SKM-1 (cell line): ENCODE measurements at regions not wholly inside any gene's neighbourhood (a gene's known extent, or its start where the extent isn't known, plus 50 kb on each side); places are given as distances from the start of the nearest gene placed in this dataset.

ENCODE experiments used
- DNase-seq: peaks from one replicate; lab custom pipeline; 2025; ENCODE audit not compliant: unreplicated experiment; lab: John Stamatoyannopoulos, UW

- DNase-seq: no peak
These were observed 603.4 kb upstream of the AUTS2 start for GRCh38 chr7:68994841-68995240.

DNA sequence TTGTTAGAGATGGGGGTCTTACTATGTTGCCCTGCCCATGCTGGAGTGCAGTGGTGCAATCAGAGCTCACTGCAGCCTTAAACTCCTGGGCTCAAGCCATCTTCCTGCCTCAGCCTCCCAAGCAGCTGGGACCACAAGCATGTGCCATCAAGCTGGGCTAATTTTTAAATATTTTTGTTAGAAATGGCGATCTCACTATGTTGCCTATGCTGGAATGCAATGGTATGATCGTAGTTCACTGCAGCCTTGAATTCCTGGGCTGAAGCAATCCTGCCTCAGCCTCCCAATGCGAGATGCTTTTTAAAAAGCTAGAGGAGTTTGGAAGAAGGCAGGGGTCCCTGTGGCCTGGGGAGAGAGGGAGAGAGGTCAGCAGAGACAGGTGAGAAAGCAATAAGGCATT lies 600.1 kb upstream of the AUTS2 start:
- no peak for DNase-seq

- DNase-seq: no peak
These were observed 595.9 kb upstream of the AUTS2 start for GRCh38 chr7:69002416-69002815.

DNA sequence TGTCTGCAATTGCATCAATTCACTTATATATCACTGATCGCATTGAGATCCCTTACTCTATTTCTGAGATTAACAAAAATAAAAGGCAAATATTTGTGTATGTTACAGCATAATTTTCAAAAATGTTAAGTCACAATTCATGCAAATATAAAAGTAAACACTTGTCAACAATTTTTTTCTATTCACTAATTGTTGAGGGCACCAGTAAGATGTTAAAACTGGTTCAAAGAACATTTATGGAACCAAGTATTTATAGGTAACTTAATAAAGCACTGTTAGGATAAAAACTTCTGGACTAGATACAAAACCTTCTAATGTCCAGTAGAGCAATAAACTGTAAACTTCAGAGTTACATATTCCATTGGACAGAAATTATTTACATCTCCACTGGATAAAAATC lies 586.1 kb upstream of the AUTS2 start:
- DNase-seq: no peak

DNA sequence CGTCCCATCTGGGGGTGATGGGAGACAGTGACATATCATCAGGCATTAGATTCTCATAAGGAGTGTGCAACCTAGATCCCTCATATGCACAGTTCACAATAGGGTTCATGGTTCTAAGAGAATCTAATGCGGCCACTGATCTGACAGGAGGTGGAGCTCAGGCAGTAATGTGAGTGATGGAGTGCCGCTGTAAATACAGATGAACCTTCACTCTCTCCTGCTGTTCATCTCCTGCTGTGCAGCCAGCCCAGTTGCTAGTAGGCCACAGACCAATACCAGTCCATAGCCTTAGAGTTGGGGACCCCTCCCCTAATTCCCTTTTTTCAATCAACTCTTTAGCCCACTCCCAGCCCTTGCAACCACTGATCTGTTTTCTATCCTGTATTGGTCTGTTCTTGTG lies 581.1 kb upstream of the AUTS2 start:
- no peak for DNase-seq

DNA sequence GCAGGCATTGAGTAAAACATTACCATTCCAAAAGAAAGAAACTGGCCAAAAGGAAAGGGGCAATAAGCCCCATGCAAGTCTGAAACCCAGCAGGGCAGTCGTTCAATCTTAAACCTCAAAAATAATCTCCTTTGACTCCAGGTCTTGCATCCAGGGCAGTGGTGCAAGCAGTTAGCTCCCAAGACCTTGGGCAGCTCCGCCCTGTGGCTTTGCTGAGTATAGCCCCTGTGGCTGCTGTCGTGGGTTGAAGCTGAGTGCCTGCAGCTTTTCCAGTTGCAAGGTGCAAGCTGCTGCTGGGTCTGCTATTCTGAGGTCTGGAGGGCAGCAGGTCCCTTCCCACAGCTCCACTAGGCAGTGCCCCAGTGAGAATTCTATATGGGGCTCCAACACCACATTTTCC lies 580.1 kb upstream of the AUTS2 start:
- no peak for DNase-seq

DNA sequence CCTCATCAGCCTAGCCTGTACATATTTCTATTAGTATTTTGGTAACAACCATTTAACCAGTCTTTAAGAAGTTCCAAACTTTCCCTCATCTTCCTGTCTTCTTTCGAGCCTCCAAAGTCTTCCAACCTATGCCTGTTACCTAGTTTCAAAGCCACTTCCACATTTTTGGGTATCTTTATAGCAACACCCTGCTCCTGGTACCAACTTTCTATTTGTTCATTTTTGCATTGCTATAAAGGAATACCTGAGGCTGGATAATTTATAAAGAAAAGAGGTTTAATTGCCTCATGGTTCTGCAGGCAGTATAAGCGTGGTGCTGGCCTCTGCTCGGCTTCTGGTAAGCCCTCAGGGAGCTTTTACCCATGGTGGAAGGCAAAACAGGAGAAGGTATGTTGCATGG lies 578.8 kb upstream of the AUTS2 start:
- no peak for DNase-seq

DNA sequence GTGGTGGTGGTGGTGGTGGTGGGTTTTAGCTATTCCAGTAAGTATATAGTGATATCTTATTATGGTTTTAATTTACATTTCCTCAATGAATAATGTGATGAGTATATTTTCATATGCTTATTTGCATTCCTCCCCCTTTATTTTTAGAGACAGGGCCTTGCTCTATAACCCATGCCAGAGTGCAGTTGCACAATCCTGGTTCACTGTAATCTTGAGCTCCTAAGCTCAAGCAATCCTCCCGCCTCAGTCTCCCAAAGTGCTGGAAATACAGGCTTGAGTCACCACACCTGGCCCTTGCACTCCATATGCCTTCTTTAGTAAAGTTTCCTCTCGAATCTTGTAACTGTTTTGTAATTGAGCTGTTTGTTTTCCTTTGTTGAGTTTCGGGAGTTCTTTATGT lies 577.7 kb upstream of the AUTS2 start:
- no peak for DNase-seq

DNA sequence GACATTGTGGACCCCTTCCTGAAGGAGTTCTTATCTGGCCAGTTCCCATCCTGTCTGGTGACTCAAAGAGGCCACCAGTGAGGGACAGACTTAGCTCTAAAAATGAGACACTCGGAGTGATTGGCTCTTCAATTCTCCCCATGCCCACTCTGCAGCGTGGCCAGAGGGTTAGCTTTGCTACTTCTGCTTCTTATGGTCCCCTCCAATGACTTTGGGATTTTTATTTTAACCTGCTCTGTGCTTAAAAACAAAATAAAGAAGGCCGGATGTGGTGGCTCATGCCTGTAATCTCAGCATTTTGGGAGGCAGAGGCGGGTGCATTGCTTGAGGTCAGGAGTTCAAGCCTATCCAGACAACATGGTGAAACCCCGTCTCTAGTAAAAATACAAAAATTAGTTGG lies 573.0 kb upstream of the AUTS2 start:
- DNase-seq: no peak

DNA sequence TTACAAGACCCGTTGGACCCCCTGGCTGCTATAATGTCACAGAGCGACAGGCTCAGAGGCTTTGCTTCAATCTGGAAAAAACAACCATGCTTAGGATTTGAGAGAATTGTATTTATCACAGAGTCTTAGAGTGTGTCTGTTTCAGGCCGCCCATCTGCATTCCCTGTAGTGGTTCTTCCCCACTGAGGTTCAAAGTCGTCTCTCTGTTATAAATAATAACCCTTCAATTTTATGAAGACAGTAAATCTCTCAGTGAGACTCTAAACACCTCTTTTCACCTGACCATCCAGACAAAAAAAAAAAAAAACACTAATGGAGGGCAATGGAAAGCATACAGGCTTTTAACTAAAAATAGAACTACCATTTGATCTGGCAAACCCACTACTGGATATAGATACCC lies 565.4 kb upstream of the AUTS2 start:
- no peak for DNase-seq

- DNase-seq: no peak
These were observed 562.4 kb upstream of the AUTS2 start for GRCh38 chr7:69035826-69036225.

- DNase-seq: no peak
These were observed 562.0 kb upstream of the AUTS2 start for GRCh38 chr7:69036301-69036700.

GRCh38 chr7:69038915-69039314 lies 559.4 kb upstream of the AUTS2 start:
- DNase-seq: no peak

DNA sequence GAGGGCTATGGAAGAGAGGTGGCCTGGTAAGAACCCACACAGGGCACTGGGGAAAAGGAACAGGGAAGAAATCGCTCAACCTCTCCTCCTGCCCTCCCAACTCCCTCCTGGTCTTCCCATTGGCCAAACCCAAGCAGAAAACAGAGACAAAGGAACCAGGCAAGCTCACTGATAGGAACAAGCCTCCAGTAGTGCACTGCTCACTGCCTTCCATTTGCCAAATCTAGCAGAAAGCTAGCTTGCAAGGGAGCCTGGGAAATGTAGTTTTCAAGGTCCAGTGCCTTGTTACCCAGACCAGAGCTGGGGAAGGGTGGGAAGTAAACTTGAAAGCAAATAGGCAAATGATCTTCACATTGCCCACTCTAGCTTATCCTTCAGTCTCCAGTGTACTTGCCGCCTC lies 556.1 kb upstream of the AUTS2 start:
- DNase-seq: no peak

DNA sequence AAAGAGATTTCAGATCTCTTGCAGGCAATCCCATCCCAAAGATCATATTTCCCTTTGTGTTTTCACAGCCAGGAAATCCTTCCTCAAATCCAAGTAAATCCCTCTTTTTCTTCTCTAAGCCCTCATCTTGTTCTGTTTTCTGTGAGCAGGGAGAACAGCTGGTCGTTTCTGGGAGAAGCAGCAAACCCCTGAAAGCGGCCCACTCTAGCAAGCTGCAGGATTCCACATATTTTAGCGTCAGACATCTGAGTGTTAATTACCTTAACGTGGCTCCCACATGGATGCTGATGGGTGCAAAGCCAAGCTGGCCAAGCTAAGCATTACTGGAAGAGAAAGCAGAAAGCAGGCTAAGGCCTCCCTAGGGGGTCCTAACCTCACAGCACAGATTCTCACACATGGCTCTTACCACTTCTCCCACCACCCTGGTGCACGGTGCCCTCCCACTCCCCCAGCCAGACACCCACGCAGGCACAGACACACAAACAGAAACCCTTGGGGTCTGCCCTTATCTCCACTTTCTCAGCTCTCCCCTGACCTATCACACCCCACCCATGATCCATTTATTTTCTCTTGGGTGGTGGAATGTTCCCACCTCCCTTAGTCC lies 551.0 kb upstream of the AUTS2 start:
- DNase-seq: no peak

- no peak for DNase-seq
These were observed 548.9 kb upstream of the AUTS2 start for GRCh38 chr7:69049326-69049725.

DNA sequence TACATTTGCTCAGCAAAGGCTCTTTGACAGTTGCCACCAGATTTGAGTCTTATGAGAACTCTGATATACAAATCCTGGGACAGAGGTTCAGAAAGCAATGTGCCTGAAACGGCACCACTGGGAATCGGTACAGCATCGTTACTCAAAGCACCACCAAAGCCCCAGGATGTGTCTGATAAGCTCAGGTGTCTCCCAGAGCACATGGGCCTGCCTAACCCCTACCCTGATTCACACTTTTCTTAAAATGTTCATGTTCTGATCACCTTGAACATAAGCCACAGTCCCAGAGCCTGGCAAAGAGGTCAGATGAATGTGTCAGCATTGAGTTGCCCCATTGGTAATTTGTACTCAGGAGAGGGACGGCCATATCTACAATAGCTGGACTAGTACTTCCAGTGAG lies 545.8 kb upstream of the AUTS2 start:
- no peak for DNase-seq

- DNase-seq: no peak
These were observed 537.8 kb upstream of the AUTS2 start for GRCh38 chr7:69060516-69060915.

DNA sequence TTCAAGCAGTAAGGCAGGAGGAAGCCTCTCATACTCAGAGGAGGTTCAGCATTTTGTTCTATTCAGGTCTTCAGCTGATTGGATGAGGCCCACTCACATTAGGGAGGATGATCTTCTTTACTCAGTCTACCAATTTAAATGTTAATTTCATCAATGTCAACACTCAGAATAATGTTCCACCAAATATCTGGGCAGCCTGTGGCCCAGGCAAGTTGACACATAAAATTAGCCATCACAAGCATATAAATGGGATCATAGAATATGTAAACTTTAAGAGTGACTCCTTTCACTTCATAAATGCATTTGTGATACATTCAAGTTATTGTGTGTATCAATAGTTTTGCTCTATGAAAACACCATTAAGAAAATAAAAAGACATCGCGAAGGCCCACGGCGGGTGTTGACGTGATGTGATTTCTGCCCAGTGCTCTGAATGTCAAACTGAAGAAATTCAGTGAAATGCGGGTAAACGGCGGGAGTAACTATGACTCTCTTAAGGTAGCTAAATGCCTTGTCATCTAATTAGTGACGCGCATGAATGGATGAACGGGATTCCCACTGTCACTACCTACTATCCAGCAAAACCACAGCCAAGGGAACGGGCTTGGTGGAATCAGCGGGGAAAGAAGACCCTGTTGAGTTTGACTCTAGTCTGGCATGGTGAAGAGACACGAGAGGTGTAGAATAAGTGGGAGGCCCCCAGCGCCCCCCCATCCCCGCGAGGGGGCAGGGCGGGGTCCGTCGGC lies 536.1 kb upstream of the AUTS2 start:
- no peak for DNase-seq

DNA sequence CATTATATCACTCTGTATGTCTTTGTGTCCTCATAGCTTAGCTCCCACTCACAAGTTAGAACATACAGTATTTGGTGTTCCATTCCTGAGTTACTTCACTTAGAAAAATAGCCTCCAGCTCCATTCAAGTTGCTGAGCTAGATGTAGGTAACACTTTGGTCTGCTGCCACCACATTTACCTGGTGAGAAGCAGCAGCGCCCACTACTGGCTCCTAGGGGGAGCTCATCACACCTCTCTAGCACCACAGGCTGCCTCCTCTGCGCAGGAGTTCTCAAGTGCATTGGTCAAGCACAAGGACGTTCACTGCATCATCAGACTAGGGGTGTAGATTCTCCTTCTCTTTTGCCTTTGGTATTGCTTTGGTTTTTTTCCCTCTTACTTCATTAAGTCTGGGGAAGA lies 530.9 kb upstream of the AUTS2 start:
- DNase-seq: no peak

- no peak for DNase-seq
These were observed 527.8 kb upstream of the AUTS2 start for GRCh38 chr7:69070476-69070875.

DNA sequence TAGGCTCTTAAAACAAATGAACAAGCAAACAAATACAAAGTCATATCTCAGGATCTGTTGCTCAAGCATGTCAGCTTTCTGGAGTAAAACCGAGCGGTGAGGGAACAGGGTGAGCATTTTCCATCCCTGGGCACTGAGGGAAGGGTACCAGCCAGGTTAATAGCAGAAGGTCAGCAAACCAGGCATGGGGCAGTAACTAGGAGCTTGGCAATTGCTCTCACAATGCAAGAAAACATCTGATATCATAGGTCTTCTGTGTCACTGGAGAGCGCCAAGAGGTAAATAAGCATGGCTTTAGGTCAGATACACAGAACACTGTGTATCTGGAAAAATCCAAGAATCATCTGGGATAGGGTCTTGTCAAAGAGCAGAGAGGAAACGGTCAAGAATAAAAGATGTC lies 521.7 kb upstream of the AUTS2 start:
- no peak for DNase-seq
